ENCODE measurements at regions not wholly inside any gene's neighbourhood (a gene's known extent, or its start where the extent isn't known, plus 50 kb on each side); places are given as distances from the start of the nearest gene placed in this dataset.

DNA sequence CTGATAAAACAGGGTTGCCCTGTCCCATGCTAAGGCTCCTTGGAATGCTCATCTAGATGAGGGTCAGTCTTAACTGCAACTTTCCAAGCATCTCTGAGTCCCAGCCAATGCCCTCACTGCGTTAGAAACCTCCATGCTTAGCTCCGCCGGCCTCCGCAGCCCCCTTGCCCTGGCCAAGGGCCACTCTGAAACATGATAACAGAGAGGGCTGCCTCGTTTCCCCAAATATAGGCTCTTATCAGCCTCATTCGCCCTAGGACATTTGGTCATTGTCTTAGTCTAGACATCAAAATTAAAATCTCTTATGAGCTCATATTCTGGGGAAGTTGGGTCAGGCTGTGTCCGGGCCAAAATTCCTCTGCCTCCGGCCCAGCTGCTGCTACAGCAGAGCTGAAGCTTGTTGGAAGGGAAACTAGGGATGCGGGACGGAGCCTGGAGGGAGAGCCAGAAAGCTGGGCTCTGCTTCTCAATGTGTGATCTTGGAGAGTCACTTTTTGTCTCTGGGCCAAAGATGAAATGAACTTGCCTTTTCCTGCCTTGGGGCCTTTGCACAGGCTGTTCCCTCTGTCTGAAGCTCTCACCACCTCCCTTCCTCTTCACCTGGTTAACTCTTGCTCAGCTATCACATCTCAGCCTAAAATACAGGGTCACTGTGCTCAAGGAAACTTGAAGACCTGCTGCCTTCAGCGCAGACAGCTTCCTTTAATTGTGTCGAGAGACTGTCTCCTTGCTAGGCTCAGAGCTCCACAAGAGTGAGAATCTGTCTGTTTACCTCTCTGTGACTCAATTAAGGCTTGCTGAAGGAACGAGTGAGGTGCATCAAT lies 191.3 kb downstream of the RGS3 start:
- ATAC-seq (peak; percentile 5), DNase-seq (peak in 1 of 3 donors; percentile 16)
- TF ChIP-seq, protein P1, sequence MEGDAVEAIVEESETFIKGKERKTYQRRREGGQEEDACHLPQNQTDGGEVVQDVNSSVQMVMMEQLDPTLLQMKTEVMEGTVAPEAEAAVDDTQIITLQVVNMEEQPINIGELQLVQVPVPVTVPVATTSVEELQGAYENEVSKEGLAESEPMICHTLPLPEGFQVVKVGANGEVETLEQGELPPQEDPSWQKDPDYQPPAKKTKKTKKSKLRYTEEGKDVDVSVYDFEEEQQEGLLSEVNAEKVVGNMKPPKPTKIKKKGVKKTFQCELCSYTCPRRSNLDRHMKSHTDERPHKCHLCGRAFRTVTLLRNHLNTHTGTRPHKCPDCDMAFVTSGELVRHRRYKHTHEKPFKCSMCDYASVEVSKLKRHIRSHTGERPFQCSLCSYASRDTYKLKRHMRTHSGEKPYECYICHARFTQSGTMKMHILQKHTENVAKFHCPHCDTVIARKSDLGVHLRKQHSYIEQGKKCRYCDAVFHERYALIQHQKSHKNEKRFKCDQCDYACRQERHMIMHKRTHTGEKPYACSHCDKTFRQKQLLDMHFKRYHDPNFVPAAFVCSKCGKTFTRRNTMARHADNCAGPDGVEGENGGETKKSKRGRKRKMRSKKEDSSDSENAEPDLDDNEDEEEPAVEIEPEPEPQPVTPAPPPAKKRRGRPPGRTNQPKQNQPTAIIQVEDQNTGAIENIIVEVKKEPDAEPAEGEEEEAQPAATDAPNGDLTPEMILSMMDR (IDR thresholded peaks at IDR 0.05) = no peak
- Histone ChIP-seq H3K36me3 (ENCODE audit: low read depth) (no peaks in the 10 kb centered on the region), H3K9me3 (no peaks in the 10 kb centered on the region), H3K4me3 (no peak overlapping the region), H3K4me1 (ENCODE audit: low read depth) (no peaks in the 10 kb centered on the region)
- intact Hi-C loops (cut with DNase I, micrococcal nuclease) = loop anchor here (5.0 to 10.0 kb wide), 3 partner anchors 63 to 230 kb away; no protein-coding TSS in a partner anchor

DNA sequence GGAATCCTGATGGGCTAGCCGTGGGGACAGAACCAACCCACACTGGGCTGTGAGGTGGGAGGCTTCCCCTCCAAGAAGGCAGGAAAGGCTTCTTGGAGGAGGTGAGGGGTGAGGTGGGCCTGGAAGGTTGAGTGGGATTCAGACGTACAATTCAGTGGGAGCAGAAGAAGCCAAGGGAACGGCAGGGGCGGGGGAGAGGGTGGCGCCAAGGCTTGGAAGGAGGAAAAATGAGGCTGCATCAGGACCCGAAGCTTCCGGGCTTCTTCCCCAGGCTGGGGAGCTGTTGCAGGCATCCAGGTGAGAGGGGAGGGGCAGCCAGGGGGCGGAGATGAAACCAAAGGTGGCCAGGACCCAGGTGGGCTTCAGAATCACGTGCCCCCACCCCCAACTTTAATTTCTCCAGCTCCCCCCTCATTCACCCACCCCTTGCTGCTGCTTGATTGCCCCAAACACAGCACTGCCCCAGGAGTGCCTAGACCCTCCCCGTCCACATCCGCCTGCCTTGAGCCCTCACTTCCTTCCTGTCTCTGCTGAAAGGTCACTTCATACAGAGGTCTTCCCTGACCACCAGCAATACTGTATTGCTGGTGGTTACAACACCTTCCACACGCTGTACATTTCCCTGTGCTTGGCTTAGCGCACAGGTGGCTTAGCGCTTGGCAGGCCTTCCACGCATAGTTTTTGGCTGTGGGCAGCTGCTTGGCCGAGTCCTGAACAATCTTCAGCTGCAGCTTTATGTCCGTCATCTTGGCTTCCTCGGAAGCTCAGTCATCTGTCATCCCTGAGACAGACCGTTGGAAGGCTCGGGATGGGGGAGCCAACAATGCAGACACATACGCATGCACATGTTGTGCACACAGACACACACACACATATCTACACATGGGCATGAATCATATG lies 193.5 kb downstream of the RGS3 start:
- Histone ChIP-seq H3K36me3 (ENCODE audit: low read depth) (no peaks in the 10 kb centered on the region), H3K4me1 (ENCODE audit: low read depth) (no peaks in the 10 kb centered on the region), H3K9me3 (no peaks in the 10 kb centered on the region), H3K4me3 (no peak overlapping the region)
- intact Hi-C loops (cut with DNase I, micrococcal nuclease) = loop anchor here (2.0 to 10.0 kb wide), 4 partner anchors 64 to 228 kb away; no protein-coding TSS in a partner anchor
- DNase-seq (no peak), ATAC-seq (no peak)
- TF ChIP-seq, protein P1 (IDR thresholded peaks at IDR 0.05) = no peak

DNA sequence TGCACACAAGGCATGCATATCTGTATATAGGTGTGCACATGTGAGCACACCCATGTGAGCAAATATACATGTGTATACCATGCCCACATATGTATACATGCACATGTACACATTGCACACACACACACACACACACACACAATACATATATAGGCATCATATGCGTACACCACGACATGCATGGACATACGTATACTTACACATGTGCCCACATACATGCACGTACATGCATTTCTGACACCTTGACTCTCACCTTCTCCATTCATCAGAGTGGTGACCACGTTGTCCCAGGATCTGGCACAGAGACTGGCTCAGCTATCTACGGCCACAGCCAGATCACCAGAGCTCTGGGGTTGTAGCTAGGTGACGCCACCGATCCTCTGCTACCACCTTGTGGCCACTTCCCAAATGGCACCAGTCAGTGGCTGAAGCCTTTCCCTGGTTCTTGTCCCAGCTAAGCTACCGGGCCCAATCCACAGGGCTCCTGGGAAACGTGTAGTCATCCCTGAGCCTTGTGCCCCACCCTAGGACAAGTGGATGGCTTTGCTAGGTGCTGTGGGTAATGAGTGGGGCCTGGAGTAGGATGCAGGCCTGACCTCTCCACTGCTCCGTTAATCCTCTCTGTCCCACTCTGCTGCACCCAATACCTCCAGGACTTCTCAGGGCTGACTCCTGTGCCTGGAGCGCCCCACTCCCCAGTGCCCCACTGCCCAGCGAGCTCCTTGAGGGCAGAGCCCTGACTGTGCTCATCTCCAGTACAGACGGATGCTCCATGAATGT lies 194.4 kb downstream of the RGS3 start:
- Histone ChIP-seq H3K36me3 (ENCODE audit: low read depth) (no peaks in the 10 kb centered on the region), H3K4me1 (ENCODE audit: low read depth) (no peaks in the 10 kb centered on the region), H3K9me3 (no peaks in the 10 kb centered on the region), H3K4me3 (no peak overlapping the region)
- TF ChIP-seq, protein P1 (IDR thresholded peaks at IDR 0.05) = peak; percentile 87
- DNase-seq (peak; percentile 73 to 94 (median 89)), ATAC-seq (peak; percentile 94)
- intact Hi-C loops (cut with DNase I, micrococcal nuclease) = loop anchor here (2.0 to 10.0 kb wide), 4 partner anchors 65 to 227 kb away; no protein-coding TSS in a partner anchor

DNA sequence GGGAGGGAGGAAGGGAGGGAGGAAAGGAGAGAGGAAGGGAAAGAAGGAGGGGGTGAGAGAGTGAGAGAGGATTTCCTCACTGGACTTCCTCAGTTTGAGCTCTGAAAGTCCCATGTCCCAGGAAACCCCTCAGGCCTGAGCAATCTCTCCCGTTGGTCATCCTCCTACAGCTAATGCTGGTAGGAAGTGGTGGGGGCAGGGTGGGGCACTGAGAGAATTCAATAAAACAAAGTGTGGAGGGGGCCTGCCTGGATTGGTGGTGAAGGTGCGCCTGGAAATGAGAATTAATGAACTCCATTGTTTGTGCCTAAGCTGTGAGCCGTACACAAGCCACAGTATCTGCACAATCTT lies 195.0 kb downstream of the RGS3 start:
- ATAC-seq = no peak
- Histone ChIP-seq H3K9me3 (no peaks in the 10 kb centered on the region), H3K4me3 (no peak overlapping the region), H3K36me3 (ENCODE audit: low read depth) (no peaks in the 10 kb centered on the region), H3K4me1 (ENCODE audit: low read depth) (no peaks in the 10 kb centered on the region)
- intact Hi-C loops (cut with DNase I, micrococcal nuclease) = loop anchor here (5.0 to 10.0 kb wide), 3 partner anchors 66 to 226 kb away; no protein-coding TSS in a partner anchor
- no peak for DNase-seq
- TF ChIP-seq, protein P1 (IDR thresholded peaks at IDR 0.05) = no peak

DNA sequence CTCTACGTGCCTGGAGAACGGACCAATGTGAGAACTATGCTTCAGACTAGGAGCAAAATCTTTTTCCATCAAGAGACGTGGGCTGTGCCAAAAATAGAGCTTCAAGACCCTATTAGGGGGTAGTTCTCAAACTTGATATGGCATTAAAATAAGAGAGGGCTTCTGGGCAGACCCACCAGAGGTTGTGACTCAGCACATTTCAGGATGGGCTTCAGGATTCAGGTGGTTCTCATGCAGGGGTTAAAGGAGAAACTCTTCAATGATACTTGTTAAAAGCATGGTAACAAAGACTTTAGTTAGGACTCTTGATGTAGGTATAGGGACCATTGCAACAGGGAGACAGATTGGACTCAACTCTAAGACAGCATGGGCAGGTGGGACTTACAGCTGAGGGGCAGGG lies 195.5 kb downstream of the RGS3 start:
- TF ChIP-seq, protein P1 (IDR thresholded peaks at IDR 0.05) = no peak
- intact Hi-C loops (cut with DNase I, micrococcal nuclease) = loop anchor here (5.0 to 10.0 kb wide), 3 partner anchors 67 to 226 kb away; no protein-coding TSS in a partner anchor
- H3K9me3 ChIP-seq = no peaks in the 10 kb centered on the region
- DNase-seq = no peak
- H3K4me1 ChIP-seq (ENCODE audit: low read depth) = no peaks in the 10 kb centered on the region
- no peak for ATAC-seq
- H3K36me3 ChIP-seq (ENCODE audit: low read depth) = no peaks in the 10 kb centered on the region
- H3K4me3 ChIP-seq = no peak overlapping the region
